Heart left ventricle (tissue), 13 donors: ENCODE measurements at regions not wholly inside any gene's neighbourhood (a gene's known extent, or its start where the extent isn't known, plus 50 kb on each side); places are given as distances from the start of the nearest gene placed in this dataset.

ENCODE experiments used
- POLR2A ChIP-seq, 2 donors: fragments of 450-650 bp; IDR thresholded peaks; one replicate each; pipeline ENCODE4 v1.6.1; 2017; ENCODE audit warnings: antibody characterized with exemption in 2 of 2, mild to moderate bottlenecking in 2 of 2, moderate library complexity in 2 of 2
- TF ChIP-seq, protein P1 (sequence below), 12 donors: fragments of 200-600 bp; sonication (generic) in 4 of 12; IDR thresholded peaks; one replicate each; pipeline versions ENCODE4 v1.5.0 to v1.8.0; 2018 to 2022; ENCODE audit warnings: antibody characterized with exemption in 12 of 12, mild to moderate bottlenecking in 5 of 12
- donor health status: ischemic (EF 13 %, LVEDD 7.1; RV severe dilation, severe dysfunction).
- donor health status: DM: no; HTN: yes; CAD: no.
- donor health status: DM: no; HTN: no; CAD: no.
- donor health status: ischemic (EF 25% LVEDD 6.9; RV normal size, moderate dysfunction).
- donor health status: ischemic (EF 25% LVEDD 5.7; RV mildly dilated, moderate dysfunction).
- donor health status: ischemic (EF 35%, LVEDD 5.7; RV mildly dilated, moderate dysfunction).
- donor health status: nonischemic (EF 11% LVEDD 7.7; RV severe dilation, severe dysfunction).
- donor health status: DM: yes; HTN: yes; CAD: no.
- donor health status: PGD.
- donor health status: ischemic (EF 29% LVEDD 5.4; RV normal size, mild dysfunction).
- donor health status: nonischemic (EF 23%, LVEDD 6.1; RV moderate dilation, normal function).

DNA sequence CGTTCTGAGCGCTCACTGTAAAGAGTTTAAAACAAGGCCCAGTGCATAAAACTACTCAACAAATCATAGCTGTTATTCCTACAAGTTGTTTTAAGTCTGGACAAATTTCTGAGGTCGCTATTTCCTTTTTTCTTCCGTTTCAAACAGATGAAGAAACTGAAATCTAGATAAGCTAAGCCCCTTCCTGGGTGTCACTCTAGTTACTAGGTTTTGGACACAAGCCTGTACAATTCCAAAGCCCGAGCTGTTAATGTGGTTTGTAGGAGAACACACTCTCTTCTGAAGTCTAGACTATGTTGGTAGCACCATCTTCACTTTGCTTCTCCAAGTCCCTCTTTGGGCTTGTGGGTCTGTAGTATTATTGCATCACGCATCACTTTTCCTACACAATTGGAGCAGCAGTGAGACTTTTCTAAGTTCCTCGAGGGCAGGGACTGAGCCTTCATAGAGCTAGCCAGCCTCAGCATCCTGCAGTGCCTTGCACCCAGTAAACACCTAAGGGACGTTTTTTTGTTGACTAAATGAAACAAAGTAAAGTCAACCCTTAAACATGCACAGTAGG, 142.6 kb upstream of the PROK2 start:
- TF ChIP-seq, protein P1, sequence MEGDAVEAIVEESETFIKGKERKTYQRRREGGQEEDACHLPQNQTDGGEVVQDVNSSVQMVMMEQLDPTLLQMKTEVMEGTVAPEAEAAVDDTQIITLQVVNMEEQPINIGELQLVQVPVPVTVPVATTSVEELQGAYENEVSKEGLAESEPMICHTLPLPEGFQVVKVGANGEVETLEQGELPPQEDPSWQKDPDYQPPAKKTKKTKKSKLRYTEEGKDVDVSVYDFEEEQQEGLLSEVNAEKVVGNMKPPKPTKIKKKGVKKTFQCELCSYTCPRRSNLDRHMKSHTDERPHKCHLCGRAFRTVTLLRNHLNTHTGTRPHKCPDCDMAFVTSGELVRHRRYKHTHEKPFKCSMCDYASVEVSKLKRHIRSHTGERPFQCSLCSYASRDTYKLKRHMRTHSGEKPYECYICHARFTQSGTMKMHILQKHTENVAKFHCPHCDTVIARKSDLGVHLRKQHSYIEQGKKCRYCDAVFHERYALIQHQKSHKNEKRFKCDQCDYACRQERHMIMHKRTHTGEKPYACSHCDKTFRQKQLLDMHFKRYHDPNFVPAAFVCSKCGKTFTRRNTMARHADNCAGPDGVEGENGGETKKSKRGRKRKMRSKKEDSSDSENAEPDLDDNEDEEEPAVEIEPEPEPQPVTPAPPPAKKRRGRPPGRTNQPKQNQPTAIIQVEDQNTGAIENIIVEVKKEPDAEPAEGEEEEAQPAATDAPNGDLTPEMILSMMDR (IDR thresholded peaks at IDR 0.05) = no peak
- no peak for TF ChIP-seq POLR2A (IDR thresholded peaks at IDR 0.05)
